GM13976 (cell line): ENCODE measurements at regions not wholly inside any gene's neighbourhood (a gene's known extent, or its start where the extent isn't known, plus 50 kb on each side); places are given as distances from the start of the nearest gene placed in this dataset.

Experiments
- DNase-seq: peaks from one replicate; pipeline ENCODE4 v3.0.0; 2012; ENCODE audit warnings: low spot score
- CTCF ChIP-seq: IDR thresholded peaks from 2 replicates; pipeline ENCODE4 v1.5.1; 2012; ENCODE audit warnings: borderline replicate concordance, mild to moderate bottlenecking; ENCODE audit not compliant: insufficient read depth; ENCODE audit errors: extremely low read depth, missing control alignments, control extremely low read depth
- in situ Hi-C: fragments of 300-500 bp; cut with MboI; formaldehyde crosslinking; loops from one replicate; pipeline ENCODE4 v1.12.0; 2022; ENCODE audit warnings: low sequenced_read_pairs, mixed read lengths, inconsistent platforms; ENCODE audit not compliant: unreplicated experiment

- DNase-seq = no peak
- TF ChIP-seq CTCF = no peak
- in situ Hi-C loops = no loop called here
These were observed 87.0 kb downstream of the YTHDF1 start for GRCh38 chr20:63128956-63129355.

GRCh38 chr20:63128367-63128766 lies 87.6 kb downstream of the YTHDF1 start:
- in situ Hi-C loops = no loop called here

GRCh38 chr20:63127700-63128364 lies 88.1 kb downstream of the YTHDF1 start:
- no peak for DNase-seq
- no peak for TF ChIP-seq CTCF
- in situ Hi-C loops = no loop called here

More at GRCh38 chr20:63128367-63128766, 87.6 kb downstream of the YTHDF1 start:
- no peak for DNase-seq
- no peak for TF ChIP-seq CTCF

GRCh38 chr20:63126876-63127699 lies 88.8 kb downstream of the YTHDF1 start:
- TF ChIP-seq CTCF = no peak
- in situ Hi-C loops = no loop called here
- DNase-seq = no peak

GRCh38 chr20:63125838-63126601 lies 89.9 kb downstream of the YTHDF1 start:
- in situ Hi-C loops = no loop called here
- DNase-seq = no peak
- TF ChIP-seq CTCF = no peak

- in situ Hi-C loops = no loop called here
- DNase-seq = no peak
- TF ChIP-seq CTCF = no peak
These were observed 90.4 kb downstream of the YTHDF1 start for GRCh38 chr20:63125581-63125837.
